ENCODE measurements at regions not wholly inside any gene's neighbourhood (a gene's known extent, or its start where the extent isn't known, plus 50 kb on each side); places are given as distances from the start of the nearest gene placed in this dataset.

DNA sequence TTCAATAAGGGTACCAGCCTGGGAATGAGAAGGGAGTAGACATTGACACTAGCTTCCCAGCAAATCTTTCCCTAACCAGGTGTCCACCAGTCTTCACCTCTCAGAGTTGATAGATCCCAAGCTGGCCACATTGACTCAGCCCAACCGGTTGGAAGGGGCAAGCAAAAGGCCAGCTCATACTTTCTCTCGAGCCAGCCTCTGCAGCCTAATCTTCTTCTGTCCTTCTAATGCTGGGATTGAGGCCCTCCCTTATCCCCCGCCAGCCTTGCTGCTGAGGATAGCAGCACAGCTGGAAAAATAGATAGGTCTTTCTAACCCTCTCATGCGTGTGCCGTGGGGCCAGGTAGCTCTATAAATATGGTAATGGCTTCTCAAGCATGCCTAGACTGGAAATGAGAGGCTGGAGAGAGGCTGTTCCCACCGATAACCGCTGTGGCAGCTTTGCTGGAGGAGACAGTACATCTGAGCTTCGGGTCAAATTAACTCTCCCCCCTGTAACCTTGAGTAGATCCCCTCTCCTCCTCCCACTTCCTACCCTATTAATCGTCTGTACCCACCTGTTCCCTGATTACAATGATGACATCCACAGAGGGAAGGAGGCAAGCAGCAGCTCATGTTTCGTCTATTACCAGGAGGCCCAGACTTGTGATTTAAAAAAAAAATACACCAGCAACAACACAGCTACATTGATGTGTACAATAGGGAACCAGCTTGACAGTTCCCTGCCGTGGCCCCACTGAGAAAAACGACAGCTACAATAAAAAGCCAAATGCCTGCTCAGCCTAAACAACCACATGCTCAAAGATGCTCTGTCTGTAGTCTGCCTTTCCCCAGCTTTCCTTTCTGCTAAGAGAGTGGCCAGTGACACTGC, 219.9 kb upstream of the BRINP1 start:
- no peak for DNase-seq

DNA sequence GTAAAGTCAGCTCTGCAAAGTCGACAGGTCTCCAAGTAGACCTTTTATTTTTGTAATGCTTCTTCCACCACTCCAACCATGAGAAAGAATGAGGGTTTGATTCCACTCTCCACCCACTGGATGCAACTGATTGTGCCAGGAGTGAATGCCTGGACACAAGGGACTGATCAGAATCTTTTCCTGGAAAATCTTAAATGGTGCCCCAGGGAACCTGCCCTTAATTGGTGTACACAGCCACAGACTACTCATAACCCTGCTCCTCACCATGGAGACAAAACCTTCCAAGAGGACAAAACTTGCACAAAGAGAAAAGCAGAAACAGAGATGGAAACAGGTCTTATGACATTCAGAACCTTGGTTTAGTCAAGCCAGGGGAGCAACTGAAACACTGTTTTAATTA, 208.6 kb upstream of the BRINP1 start:
- DNase-seq = no peak

DNA sequence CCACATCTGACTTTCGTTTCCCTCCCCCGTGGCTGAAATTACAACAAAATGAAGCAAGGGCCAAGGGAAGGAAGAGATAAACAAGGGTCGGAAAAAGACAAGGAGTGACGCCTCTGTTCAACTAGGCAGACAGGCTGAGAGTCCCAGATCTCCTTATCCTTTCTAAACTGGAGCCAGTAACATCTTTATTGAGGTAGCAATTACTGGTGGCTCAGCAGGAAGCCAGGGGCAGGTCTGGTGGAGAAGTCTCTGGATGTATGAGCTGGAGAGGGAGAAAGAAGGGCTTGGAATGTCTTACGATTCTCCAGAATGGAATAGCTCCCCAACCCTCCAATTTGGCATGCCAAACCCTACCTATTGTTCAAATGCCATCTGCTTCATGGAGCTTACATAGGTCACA, 190.8 kb upstream of the BRINP1 start:
- DNase-seq = no peak

DNA sequence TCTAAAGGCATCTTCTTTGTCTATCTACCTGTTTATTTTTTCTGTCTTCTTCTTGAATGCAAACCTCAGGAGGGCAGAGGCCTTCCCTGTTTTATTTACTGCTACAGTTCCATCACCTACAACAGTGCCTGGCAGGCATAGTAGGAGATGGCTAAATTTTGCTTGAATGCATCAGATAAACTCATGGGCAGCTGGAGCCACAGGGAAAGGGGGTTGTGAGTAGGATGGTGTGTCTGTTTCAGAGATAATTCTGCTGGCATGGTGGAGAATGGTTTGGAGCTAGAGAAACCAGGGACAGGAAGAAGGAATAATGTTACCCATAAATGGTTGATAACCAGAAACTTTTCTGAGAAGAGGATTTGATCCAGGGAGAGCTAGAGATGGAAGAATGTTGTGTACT, 189.8 kb upstream of the BRINP1 start:
- no peak for DNase-seq

DNA sequence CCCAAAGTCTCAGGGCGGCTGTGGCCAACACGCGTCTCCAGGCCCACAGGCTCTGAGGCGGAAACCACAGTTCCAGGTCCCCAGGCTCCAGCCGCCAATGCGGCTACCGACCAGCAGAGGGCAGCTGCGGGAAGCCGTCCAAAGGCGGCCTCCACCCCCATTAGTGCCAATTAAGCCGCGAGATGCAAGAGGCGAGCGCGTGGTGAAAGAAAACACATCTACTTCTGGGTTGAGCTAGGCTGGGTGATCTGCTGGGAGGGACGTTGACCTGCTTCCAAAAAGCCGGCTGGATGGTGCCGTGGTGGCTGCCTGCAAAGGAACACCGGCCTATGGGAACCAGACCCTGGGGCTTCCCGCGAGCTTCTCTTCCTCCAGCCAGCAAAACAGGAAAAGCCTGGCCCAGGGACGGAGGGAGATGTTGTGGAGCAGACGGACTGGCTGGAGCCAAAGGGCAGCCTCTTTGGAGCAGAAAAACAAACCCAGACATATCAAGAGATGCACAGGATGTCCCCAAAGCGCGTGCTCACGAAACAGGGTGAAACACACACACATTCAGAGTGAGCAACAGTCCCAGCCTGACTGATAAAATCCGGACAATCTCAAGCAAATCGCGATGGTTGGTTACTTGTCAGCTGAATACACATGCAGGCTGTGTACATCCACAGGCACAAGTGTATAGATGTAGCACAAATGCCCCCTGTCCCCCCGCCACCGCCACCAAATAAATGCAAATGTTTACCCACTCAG, 187.1 kb upstream of the BRINP1 start:
- DNase-seq = peak; percentile 33

DNA sequence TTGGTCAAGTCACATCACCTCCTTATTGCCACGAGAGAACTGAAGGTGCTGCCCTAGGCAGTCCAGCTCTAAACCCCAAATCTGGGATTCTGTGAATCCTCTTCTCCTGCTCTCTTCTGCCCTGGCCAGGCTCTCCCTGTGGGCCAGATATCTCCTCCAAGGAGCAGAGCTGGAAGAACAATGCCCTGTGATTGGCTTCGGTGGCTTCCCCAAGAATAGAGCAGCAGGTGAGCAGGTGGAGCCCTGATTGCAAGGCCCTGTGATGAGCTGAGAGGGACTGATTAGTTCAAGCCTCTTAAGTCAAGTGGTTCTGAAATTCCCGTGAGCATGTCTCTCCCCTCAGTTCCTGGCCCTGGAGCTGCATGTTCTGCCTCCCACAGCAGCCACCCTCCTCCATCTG, 175.3 kb upstream of the BRINP1 start:
- DNase-seq = no peak

DNA sequence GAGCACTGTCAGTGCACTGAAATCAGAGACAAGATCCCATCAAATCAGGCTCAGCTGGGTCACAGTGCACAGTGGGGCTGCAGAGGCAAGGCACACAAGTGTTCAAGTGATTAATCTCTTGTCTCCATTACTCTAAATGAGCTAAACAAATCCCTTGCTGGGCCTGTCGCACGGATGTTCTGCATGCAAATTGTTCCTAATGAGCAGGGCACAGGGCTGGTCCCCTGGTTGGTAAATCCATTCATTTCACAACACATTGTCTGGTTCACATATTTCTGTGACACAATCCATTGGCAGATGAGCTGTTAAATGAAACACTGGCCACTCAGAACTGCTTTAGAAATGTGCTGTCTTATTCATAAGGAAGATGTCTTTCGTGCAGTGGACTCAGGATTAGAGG, 167.9 kb upstream of the BRINP1 start:
- DNase-seq = no peak

DNA sequence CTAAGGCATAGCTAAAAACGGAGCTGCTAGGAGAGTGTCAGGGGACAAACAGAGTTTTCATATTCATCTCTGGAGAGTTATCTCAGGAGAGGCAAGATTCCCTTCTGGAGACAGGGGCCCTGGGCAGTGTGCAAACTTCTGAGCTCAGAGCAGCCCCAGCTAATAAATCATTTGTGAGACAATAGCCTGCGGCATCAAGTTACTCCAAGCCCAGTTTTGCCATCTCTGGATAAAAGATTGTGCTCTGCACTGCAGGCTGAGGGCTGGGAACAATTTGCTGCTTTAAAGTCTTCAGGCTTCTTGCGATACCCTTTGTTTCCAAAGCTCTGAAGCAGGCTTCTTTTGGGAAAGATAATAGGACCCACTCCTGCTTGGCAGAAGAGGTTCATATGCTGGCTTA, 164.3 kb upstream of the BRINP1 start:
- DNase-seq = no peak

DNA sequence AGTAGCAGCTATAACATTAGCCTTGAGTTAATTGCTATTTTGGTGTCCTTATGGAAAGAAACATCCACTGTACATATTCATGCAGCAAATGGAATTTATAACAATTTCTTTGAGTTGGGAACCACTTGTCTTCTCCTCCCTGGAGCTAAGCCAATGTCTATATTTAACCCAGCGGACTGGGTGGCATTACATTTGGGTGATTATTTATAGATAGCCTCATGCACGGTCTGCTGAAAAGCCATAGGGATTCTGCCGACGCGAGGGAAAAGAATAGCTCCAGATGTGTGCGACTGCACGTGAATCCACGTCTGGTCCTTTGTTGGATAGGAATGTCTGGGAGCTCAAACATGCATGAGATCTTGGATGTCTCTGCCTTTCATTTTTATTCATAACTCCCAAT, 157.5 kb upstream of the BRINP1 start:
- no peak for DNase-seq

DNA sequence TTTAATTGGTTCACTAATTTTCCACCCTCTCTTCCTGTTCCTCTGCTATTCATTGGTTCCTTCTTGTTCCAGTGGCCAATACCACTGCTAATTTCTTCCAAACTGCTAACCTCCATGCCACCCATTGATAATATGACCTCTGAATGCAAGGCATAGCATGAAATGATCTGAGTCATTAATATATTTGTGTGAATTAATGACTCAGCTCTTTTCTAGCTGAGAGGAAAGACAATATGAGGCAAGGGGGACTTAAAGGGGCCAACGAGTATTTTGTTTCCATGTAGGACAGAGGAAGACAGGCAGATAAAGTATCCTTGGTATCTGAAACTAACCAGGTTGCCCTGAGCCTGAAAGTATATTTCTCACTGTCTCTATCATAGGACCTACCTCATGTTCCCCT, 154.3 kb upstream of the BRINP1 start:
- no peak for DNase-seq

DNA sequence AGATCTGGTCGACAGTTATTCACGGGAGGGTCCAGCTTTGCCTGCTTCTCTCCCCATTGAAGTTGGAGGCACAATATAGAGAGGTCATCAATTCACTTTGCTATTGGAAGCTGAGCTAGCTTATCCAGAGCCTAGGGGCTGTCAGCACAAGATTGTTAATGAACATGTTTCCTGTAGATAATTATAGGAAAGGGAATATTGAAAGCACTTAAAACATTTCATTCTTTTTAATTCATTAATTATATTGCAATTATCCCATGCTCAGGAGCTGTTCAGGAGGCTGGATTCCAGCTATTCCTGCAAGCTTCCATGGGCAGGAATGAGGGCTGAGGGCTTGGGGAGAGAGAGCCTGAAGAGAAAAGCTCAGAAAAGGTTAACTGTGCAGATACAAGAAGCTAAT, 153.1 kb upstream of the BRINP1 start:
- DNase-seq = no peak

DNA sequence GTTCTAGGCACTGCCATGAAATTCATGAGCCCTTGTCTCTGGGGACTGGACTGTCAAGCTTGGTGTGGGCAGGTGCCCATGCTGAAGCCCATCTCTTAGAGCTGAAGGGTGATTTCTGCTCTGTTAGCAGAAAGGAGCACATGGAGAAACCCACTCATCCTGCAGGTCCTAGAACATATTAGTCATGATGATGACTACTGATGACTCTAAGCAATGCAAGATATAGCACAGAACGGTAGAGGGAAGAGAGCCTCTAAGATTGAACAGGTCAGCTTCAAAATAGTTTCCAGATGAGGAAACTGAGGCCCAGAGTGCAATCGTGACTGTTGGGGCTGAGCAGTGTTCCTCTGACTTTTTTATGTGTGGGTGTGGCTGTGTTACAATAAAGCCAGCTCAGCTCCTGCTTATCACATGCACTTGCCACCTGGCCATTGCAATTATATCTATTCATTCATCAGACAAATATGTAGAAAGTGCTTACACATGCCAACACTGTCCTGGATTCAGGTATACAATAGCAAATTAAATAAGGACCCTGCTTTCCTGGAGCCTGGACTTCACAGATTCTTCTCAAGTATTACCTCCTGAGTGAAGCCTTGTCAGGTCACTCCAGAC, 140.2 kb upstream of the BRINP1 start:
- no peak for DNase-seq

DNA sequence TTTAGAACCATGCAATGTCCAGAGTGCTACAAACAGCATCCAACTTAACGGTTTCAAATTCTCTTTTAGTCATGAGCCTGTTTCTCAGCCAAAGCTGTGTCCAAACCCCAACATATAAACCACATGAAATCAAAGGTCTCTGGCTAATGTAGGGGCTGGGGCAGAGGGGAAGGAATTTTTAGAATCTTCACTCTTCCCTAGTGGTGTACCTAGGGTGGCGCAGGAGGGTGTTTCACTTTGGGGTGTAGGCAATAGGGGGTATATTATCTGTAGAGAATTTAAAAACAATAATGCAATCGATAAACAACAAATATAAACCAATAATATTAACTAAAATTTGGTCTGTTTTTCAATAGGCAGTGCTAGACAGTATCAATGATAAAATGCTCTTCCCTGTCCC, 132.1 kb upstream of the BRINP1 start:
- no peak for DNase-seq

DNA sequence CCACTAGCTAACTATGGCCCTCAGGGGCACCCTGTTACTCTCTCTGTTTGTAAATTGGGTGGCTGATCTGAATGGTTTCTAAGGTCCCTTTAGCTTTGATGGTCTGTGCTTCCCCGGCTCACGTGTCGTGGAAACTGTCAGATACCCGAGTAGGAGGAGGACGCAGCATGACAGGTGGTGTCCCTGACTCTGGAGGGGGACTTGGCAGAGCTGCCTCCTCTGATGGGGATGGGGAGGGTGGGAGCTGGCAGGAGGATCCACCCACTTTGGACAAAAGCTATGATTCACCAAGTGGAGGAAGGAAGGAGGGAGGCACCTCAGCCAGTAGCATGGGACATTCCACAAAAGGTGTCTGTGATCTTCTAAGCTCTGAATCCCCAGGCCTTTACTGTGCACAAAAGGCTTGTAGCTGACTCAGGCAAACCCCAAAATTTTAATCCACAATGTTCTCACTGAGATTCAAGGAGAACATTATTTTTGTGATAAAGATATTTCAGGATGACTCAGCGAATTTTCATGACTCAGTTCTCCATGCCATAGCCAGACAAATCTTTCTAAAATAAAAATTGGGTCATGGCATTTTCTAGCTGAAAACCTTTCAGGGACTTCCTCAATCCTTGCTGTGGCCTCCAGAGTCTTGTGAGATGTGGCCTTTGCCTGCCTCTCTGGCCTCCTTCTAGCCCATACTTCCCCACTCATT, 131.0 kb upstream of the BRINP1 start:
- DNase-seq = no peak

DNA sequence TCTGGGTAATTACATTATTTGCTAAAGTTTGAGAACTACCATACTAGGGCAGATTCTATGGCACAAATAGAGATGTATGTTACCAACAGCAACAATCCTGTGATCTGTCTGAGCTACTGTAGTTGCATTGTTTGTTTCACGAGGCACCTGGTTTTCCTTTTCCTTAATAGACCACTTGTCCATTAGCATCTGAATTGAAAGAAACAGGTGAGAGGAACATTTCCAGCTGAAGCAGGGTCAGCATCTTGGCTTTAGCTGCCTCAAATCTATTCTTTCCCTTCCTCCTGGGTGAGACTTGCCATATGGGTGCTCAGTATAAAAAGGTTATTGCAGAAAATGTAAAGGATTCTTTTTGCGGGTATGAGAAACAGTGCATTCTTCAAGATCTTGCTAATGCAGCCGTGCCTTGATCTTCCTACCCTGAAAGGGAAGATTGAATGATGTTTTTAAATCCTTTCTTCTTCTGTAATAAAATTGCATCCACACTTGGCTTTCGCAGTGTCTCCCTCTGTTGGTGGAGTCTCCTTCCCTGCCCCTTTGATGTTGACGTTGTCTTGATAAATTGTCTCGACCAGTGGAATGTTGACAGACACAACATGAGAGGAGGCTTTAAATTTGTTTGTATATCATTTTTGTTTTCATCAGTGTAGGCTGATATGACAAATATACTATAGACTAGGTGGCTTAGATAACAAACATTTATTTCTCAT, 118.0 kb upstream of the BRINP1 start:
- no peak for DNase-seq

DNA sequence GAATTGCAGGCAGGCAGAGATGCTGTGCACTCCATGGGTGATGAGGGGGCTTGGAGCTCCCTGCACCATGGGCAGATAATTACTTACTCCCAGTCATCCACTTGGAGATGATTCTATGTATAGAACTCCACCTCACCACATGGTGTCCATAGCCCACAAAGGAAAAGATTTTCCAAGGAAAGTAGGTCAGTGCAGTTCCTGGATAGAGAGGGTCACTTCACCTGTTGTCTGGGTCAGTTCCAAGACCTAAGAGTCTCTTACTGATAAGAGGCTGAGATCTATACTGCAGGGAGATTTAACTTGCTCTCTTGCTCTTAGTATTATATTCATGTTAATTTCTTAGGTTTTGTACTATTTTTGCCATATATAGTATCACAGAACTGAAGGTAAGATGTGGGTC, 113.9 kb upstream of the BRINP1 start:
- DNase-seq = no peak

DNA sequence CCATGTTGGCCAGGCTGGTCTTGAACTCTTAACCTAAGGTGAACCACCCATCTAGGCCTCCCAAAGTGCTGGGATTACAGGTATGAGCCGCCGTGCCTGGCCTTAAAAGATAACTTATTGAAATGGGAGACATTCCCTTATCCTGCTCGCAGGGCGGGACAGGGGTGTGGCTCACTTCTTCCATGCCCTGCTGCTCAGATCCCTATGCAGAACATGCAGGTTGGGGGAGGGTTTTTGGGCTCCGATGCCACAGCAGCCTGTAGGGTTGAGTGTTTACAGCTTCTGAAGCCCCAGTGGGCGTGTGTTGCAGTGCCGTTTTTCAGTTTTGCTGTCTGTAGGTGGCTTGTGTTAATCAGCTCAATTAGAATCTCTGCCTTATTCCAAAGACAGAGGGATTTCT, 108.0 kb upstream of the BRINP1 start:
- DNase-seq = no peak

DNA sequence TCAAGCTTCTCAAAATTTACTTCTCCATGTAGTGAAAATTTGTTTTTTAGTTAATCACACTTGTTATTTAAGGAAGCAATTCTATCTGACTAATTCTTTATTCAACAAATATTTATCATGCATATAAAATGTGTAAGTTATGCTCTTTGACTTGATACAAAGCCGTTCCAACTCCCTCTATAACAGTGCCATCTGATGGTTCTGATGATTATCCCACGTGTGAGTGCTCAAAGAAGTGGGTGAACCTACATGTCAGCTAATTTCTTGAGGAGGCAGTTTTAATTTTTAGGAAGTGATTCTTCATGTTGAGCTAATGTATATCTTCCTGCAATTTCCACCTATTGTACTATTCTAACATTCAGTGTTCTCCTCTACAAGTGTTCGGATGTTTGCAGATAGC, 88.8 kb upstream of the BRINP1 start:
- DNase-seq = no peak

DNA sequence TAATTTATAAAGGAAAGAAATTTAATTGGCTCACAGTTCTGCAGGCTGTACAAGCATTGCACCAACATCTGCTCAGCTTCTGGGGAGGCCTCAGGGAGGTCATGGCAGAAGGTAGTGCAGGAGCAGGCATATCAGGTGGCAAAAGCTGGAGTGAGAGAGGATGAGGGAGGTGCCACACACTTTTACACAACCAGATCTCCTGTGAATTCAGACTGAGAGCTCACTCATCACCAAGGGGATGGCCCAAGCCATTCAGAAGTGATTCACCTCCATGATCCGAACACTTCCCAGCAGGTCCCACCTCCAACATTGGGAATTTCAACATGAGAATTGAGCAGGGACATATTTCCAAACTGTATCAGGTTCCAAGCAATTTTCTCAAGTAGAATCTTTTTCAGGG, 84.7 kb upstream of the BRINP1 start:
- no peak for DNase-seq

DNA sequence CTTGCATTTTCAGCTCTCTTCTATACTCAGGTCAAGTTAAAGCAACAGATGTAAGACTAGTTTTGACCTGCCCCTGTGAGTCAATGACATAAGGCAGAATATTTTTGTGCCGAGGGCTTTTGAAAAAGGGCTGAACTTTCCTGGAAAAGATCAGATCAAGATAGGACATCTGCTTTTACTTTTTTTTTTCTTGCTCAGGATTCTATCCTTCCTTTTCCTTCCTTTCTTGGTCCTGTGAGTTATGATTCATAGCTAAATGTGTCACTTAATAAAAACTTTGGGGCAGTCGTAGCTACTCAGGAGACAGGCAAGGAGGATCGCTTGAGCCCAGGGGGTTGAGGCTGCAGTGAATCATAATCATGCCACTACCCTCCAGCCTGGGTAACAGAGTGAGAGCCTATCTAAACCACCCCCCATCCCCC, 84.3 kb upstream of the BRINP1 start:
- DNase-seq = no peak

DNA sequence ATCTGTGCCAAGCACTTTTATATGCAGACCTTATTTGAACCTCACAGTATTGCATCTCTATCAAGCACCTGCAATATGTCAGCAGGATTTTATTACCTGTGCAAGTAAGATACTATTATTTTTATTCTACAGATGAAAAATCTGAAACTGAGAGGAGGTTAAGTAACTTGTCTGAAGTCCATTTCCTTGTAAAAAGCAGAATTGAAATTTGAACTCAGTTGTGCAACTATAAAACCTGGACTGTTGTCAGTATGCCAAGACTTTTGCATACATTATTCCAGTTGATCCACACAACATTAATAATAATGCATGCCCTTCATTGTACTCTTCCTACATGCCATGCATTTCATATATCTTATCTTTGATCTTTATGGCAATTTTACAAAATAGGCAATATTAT, 82.2 kb upstream of the BRINP1 start:
- DNase-seq = no peak

DNA sequence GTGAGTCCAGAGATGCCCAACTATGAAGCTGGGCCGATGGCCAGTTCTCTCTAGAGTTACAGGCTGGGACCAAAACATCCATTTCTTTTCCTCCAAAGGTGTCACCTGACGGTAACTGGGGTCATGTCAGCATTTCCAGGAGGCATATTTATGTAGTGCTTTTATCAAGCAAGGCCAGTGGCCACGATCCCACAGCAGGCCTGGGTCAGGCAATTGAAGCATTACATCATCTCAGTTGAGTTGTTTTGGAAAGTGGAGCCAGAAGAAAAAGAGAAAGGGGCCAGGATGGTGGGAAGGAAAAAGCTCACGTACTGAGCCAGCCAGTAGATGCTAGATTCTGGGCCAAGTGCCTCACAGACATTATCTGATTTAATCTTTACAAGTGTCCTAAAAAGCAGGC, 73.9 kb upstream of the BRINP1 start:
- DNase-seq = no peak

DNA sequence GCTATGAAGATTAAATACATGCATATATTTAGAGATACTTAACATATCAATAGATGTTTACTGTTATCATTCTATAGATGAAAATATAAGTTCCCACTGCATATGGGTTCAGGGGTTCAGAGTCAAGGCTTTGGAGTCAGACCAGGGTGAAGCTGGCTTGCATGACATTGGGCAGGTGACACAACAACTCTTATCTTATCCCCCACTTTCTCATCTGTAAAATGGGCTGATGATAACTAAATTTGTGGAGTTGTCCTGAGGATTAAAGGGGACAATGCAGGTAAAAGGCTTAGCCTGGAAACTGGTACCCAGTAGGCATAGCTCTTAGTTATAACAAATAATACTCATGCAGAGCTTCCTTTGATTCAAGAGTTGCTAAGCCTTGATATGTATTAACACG, 72.6 kb upstream of the BRINP1 start:
- no peak for DNase-seq
